HUES6 (cell line): ENCODE measurements at regions not wholly inside any gene's neighbourhood (a gene's known extent, or its start where the extent isn't known, plus 50 kb on each side); places are given as distances from the start of the nearest gene placed in this dataset.
"Not testable (repeated sequence)": the region's sequence is repeated elsewhere in the genome, so short reads cannot be mapped to it uniquely, and the experiment has no call there.

Experiments used
- H3K27ac ChIP-seq: 2 replicates; pipeline ENCODE4 v1.7.0; 2013; ENCODE audit warnings: low read depth, mild to moderate bottlenecking, low read length, inconsistent platforms
- H3K27me3 ChIP-seq: 2 replicates; pipeline ENCODE4 v1.6.1; 2013; ENCODE audit warnings: low read length; ENCODE audit not compliant: control insufficient read depth, insufficient read depth
- H3K36me3 ChIP-seq: 2 replicates; pipeline ENCODE4 v1.6.1; 2013; ENCODE audit warnings: low read length; ENCODE audit not compliant: control insufficient read depth, insufficient read depth
- H3K4me1 ChIP-seq: 2 replicates; pipeline ENCODE4 v1.6.1; 2013; ENCODE audit warnings: low read length; ENCODE audit not compliant: control insufficient read depth, insufficient read depth
- H3K4me3 ChIP-seq: 2 replicates; pipeline ENCODE4 v1.5.1; 2013; ENCODE audit warnings: low read depth, low read length
- H3K9ac ChIP-seq: one replicate; pipeline ENCODE4 v1.6.1; 2013; ENCODE audit warnings: mild to moderate bottlenecking, low read length
- H3K9me3 ChIP-seq: 2 replicates; pipeline ENCODE4 v1.6.1; 2013; ENCODE audit warnings: low read depth, low read length; ENCODE audit not compliant: control insufficient read depth, insufficient read depth

DNA sequence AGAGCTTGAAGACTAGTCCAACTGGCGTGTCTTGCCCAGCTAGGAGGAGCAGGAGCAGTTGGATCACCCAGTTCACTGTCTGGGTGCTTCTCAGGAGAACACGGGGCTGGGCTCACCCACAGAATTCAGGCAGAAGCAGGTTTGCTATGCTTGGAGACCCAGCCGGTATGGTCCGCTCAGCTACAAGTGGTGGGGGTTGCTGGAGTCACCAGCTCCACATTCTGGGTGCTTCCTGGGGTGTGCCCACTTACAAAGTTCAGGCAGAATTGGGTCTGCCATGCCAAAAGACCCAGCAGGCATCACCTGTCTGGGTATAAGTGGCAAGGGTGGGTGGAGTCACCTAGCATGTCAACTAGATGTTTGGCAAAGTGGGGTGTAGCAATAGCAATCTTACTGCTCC lies 1061.8 kb downstream of the PCDH19 start:
- no peak overlapping the region for H3K4me3 ChIP-seq
- H3K9me3 ChIP-seq: peaks cover 5% of the 10 kb centered on the region; the same call in 1 of the 2 replicates
- H3K27me3 ChIP-seq: no peaks in the 10 kb centered on the region
- H3K9ac ChIP-seq: no peak overlapping the region
- H3K4me1 ChIP-seq: no peaks in the 10 kb centered on the region
- no peaks in the 10 kb centered on the region for H3K36me3 ChIP-seq
- no peak overlapping the region for H3K27ac ChIP-seq

- H3K27ac ChIP-seq: no peak overlapping the region
- no peak overlapping the region for H3K9ac ChIP-seq
- H3K9me3 ChIP-seq: no peaks in the 10 kb centered on the region
- no peak overlapping the region for H3K4me3 ChIP-seq
- no peaks in the 10 kb centered on the region for H3K36me3 ChIP-seq
- no peaks in the 10 kb centered on the region for H3K27me3 ChIP-seq
- H3K4me1 ChIP-seq: no peaks in the 10 kb centered on the region
These were observed 1101.8 kb downstream of the PCDH19 start for GRCh38 chrX:99308302-99308701.

DNA sequence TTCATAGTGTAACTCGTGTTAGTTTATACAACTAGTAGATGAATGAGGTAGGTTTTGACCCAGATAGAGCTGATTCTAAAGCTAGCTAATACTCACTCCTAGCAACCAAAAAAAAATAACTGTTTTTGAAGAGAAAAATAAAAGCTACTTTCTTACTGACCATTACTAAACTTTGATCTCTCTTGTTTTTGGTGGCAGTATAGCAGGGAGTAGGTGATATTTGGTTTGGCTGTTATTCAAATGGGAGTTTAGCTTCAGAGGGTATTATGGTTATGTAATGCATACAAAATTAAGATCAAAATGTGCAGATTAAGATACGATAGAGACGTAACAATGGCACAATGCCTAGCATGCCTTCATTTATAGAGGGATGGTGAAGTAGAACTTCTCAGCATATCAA lies 1104.5 kb downstream of the PCDH19 start:
- no peaks in the 10 kb centered on the region for H3K36me3 ChIP-seq
- no peak overlapping the region for H3K9ac ChIP-seq

DNA sequence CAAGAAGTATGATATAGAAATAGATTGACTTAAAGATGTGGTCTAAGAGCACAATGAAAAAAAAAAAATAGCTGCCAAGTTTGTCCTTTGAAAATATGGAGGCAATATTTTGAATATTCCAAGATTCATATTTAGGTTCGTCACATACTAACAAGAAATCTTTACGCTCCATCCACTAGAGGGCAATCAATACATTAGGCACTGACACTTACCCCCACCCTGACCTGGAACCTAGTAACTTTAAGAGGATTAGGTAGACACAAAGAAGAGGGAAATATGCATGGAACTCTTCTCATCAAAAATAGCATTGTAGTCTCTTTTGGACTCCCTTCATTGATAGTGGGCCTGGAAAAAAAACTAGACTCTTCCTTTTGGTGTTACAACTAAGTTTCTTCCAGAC lies 1108.1 kb downstream of the PCDH19 start:
- Histone ChIP-seq H3K27me3 (no peaks in the 10 kb centered on the region), H3K4me3 (no peak overlapping the region), H3K4me1 (no peaks in the 10 kb centered on the region), H3K27ac (no peak overlapping the region), H3K9ac (no peak overlapping the region), H3K9me3 (no peaks in the 10 kb centered on the region), H3K36me3 (no peaks in the 10 kb centered on the region)

More for the DNA sequence above, 1104.5 kb downstream of the PCDH19 start:
- H3K4me1 ChIP-seq: no peaks in the 10 kb centered on the region
- H3K4me3 ChIP-seq: no peak overlapping the region
- H3K27me3 ChIP-seq: no peaks in the 10 kb centered on the region
- no peak overlapping the region for H3K27ac ChIP-seq
- H3K9me3 ChIP-seq: no peaks in the 10 kb centered on the region

DNA sequence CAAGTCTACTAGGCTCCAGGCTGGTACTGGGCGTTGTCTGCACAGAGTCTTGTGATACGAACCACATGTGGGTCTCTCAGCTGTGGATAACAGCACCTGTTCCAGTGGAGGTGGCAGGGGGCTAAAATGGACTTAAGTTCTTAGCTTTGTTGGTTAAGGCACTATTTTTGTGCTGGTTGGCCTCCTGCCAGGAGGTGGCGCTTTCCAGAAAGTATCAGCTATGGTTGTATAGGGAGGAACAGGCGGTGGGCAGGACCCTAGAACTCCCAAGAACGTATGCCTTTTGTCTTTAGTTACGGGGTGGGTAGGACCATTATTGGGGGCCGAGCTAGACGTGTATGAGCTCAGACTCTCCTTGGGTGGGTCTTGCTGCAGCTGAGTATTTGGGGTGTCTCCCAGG lies 1138.4 kb downstream of the PCDH19 start:
- H3K36me3 ChIP-seq: no peaks in the 10 kb centered on the region
- H3K4me3 ChIP-seq: no peak overlapping the region
- H3K4me1 ChIP-seq: no peaks in the 10 kb centered on the region
- no peak overlapping the region for H3K9ac ChIP-seq
- peaks cover 5% of the 10 kb centered on the region; the same call in 1 of the 2 replicates for H3K9me3 ChIP-seq
- no peaks in the 10 kb centered on the region for H3K27me3 ChIP-seq
- no peak overlapping the region for H3K27ac ChIP-seq

DNA sequence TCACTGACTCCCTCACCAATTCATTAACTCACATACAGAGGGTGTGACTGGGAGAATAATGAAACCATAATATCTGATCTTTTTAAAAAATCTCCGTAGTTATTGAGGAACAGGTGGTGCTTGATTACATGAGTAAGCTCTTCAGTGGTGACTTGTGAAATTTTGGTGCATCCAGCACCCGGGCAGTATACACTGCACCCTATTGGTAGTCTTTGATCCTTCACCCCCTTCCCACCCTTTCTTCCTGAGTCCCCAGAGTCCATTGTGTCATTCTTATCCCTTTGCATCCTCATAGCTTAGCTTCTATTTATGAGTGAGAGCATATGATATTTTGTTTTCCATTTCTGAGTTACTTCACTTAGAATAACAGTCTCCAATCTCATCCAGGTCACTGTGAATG lies 1143.8 kb downstream of the PCDH19 start:
- no peaks in the 10 kb centered on the region for H3K27me3 ChIP-seq
- no peak overlapping the region for H3K9ac ChIP-seq
- H3K4me1 ChIP-seq: no peaks in the 10 kb centered on the region
- peaks cover 5% of the 10 kb centered on the region; the same call in 1 of the 2 replicates for H3K9me3 ChIP-seq
- no peak overlapping the region for H3K27ac ChIP-seq
- no peaks in the 10 kb centered on the region for H3K36me3 ChIP-seq
- no peak overlapping the region for H3K4me3 ChIP-seq

DNA sequence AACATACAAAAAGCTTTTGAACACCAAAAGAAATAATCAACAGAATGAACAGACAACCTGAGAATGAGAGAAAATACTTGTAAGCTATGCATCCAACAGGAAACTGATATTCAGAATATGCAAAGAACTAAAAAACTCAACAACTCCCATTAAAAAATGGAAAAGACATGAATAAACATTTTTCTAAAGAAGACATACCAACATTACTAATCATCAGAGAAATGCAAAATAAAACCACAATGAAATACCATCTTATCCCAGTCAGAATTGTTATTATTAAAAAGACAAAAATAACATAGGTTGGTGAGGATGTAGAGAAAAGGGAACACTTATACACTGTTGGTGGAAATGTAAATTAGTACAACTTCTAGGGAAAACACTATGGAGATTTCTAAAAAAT lies 1161.9 kb downstream of the PCDH19 start:
- Histone ChIP-seq H3K4me3 (no peak overlapping the region), H3K27me3 (no peaks in the 10 kb centered on the region), H3K9me3 (no peaks in the 10 kb centered on the region), H3K27ac (no peak overlapping the region), H3K9ac (no peak overlapping the region), H3K36me3 (no peaks in the 10 kb centered on the region), H3K4me1 (peaks cover 7% of the 10 kb centered on the region; the same call in 1 of the 2 replicates)

GRCh38 chrX:99242001-99242400 lies 1168.1 kb downstream of the PCDH19 start:
- Histone ChIP-seq H3K36me3 (no peaks in the 10 kb centered on the region), H3K27me3 (no peaks in the 10 kb centered on the region), H3K9me3 (no peaks in the 10 kb centered on the region), H3K9ac (no peak overlapping the region), H3K4me1 (no peaks in the 10 kb centered on the region), H3K27ac (no peak overlapping the region), H3K4me3 (no peak overlapping the region)

- H3K4me1 ChIP-seq, H3K27me3 ChIP-seq, H3K36me3 ChIP-seq, H3K4me3 ChIP-seq, H3K27ac ChIP-seq, H3K9ac ChIP-seq: not testable (repeated sequence)
- peaks cover 10% of the 10 kb centered on the region for H3K9me3 ChIP-seq
These were observed 1175.7 kb downstream of the PCDH19 start for GRCh38 chrX:99234384-99234783.

GRCh38 chrX:99192421-99192820 lies 1217.7 kb downstream of the PCDH19 start:
- peaks cover 13% of the 10 kb centered on the region; the same call in 1 of the 2 replicates for H3K4me1 ChIP-seq
- H3K9me3 ChIP-seq: no peaks in the 10 kb centered on the region
- H3K4me3 ChIP-seq: no peak overlapping the region
- H3K27ac ChIP-seq: no peak overlapping the region
- no peaks in the 10 kb centered on the region for H3K27me3 ChIP-seq
- H3K9ac ChIP-seq: no peak overlapping the region
- no peaks in the 10 kb centered on the region for H3K36me3 ChIP-seq

DNA sequence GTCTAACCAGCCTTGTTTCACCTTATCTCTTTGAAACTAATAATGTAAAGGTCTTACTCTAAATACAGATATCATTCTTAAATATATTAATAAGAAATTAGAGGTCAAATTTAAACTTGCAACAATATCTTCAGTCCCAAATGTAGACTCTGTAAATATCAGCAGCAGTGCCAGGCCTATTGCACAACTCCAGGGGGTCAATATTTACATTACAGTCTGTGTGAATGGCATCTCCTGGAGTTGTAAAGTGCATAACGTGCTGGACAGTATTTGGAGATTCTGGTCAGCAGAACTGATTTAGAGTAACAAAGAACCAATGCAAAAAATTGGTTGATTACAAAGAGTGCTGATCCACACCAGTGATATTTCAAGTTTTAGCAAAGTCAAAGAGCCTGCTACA lies 1225.9 kb downstream of the PCDH19 start:
- H3K4me3 ChIP-seq: no peak overlapping the region
- no peaks in the 10 kb centered on the region; the same call in 1 of the 2 replicates for H3K27me3 ChIP-seq
- no peak overlapping the region for H3K9ac ChIP-seq
- H3K9me3 ChIP-seq: no peaks in the 10 kb centered on the region
- H3K4me1 ChIP-seq: no peaks in the 10 kb centered on the region
- no peak overlapping the region for H3K27ac ChIP-seq
- H3K36me3 ChIP-seq: no peaks in the 10 kb centered on the region

DNA sequence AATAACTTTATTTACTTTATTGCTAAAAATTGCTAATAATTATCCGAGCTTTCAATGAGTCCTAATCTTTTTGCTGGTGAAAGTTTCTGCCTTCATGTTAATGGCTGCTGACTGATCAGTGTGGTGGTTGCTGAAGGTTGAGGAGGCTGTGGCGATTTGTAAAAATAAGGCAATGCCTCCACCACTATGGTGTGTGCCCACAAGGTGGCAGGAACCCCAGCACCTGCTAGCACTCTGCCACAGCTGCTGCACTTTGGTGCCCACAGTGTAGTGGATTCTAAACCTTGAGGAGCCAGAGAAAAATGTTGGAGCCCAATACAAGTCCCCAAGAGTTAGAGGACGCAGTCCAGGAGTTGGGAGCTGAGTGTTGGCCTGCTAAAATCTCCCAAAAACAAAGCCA lies 1237.1 kb downstream of the PCDH19 start:
- Histone ChIP-seq H3K9ac (no peak overlapping the region), H3K27me3 (no peaks in the 10 kb centered on the region), H3K4me3 (no peak overlapping the region), H3K9me3 (no peaks in the 10 kb centered on the region), H3K4me1 (peaks cover 3% of the 10 kb centered on the region; the same call in 1 of the 2 replicates), H3K27ac (no peak overlapping the region), H3K36me3 (no peaks in the 10 kb centered on the region)
